Neural progenitor cell (in vitro differentiated cells): ENCODE measurements at regions not wholly inside any gene's neighbourhood (a gene's known extent, or its start where the extent isn't known, plus 50 kb on each side); places are given as distances from the start of the nearest gene placed in this dataset.

Source experiments
- DNase-seq: peaks from one replicate; pipeline ENCODE4 v3.0.0-alpha.2; 2016; ENCODE audit warnings: low spot score
- H2AFZ ChIP-seq: fragments of 200-600 bp; sonication (generic); replicated peaks from 2 replicates; pipeline ENCODE4 v1.6.1; 2016; ENCODE audit warnings: antibody characterized with exemption
- H3F3A ChIP-seq: fragments of 200-600 bp; sonication (generic); 2 replicates; pipeline ENCODE4 v1.6.1; 2016; ENCODE audit warnings: antibody characterized with exemption, low read depth
- H3K27ac ChIP-seq: fragments of 200-600 bp; sonication (generic); 2 replicates; pipeline ENCODE4 v1.5.1; 2016; ENCODE audit warnings: mild to moderate bottlenecking
- H3K27me3 ChIP-seq: fragments of 200-600 bp; sonication (generic); 2 replicates; pipeline ENCODE4 v1.6.1; 2016; ENCODE audit warnings: mild to moderate bottlenecking, moderate library complexity
- H3K36me3 ChIP-seq: fragments of 200-600 bp; sonication (generic); 2 replicates; pipeline ENCODE4 v1.5.1; 2016
- H3K4me1 ChIP-seq: fragments of 200-600 bp; sonication (generic); 2 replicates; pipeline ENCODE4 v1.6.1; 2016; ENCODE audit warnings: mixed run types
- H3K4me2 ChIP-seq: fragments of 200-600 bp; sonication (generic); 2 replicates; pipeline ENCODE4 v1.6.1; 2016
- H3K4me3 ChIP-seq: fragments of 200-600 bp; sonication (generic); 2 replicates; pipeline ENCODE4 v1.5.1; 2016
- H3K79me2 ChIP-seq: fragments of 200-600 bp; sonication (generic); 2 replicates; pipeline ENCODE4 v1.6.1; 2016; ENCODE audit warnings: low read depth
- H3K9ac ChIP-seq: fragments of 200-600 bp; sonication (generic); 2 replicates; pipeline ENCODE4 v1.6.1; 2016
- H3K9me3 ChIP-seq: fragments of 200-600 bp; sonication (generic); 2 replicates; pipeline ENCODE4 v1.5.1; 2016; ENCODE audit warnings: low read depth
- H4K20me1 ChIP-seq: fragments of 200-600 bp; sonication (generic); 2 replicates; pipeline ENCODE4 v1.6.1; 2016; ENCODE audit warnings: low read depth
- H3K27ac Mint-ChIP-seq: 3 replicates; pipeline ENCODE4 v1.8.0; 2021; ENCODE audit warnings: mixed read lengths
- H3K27me3 Mint-ChIP-seq: 2 replicates; pipeline ENCODE4 v1.8.0; 2022; ENCODE audit warnings: low read depth, mild to moderate bottlenecking, inconsistent platforms, moderate library complexity, mixed read lengths; ENCODE audit not compliant: insufficient read depth
- H3K36me3 Mint-ChIP-seq: 3 replicates; pipeline ENCODE4 v1.8.0; 2021; ENCODE audit warnings: mixed read lengths
- H3K4me1 Mint-ChIP-seq: 3 replicates; pipeline ENCODE4 v1.8.0; 2021; ENCODE audit warnings: mixed read lengths
- H3K4me3 Mint-ChIP-seq: 3 replicates; pipeline ENCODE4 v1.8.0; 2021; ENCODE audit warnings: mild to moderate bottlenecking, moderate library complexity, mixed read lengths
- H3K9me3 Mint-ChIP-seq: 3 replicates; pipeline ENCODE4 v1.8.0; 2020; ENCODE audit warnings: mixed read lengths
- CTCF ChIP-seq: fragments of 200-600 bp; sonication (generic); IDR thresholded peaks from 2 replicates; pipeline ENCODE4 v1.5.1; 2017; ENCODE audit warnings: antibody characterized with exemption, mild to moderate bottlenecking
- EZH2 ChIP-seq: fragments of 200-600 bp; sonication (generic); IDR thresholded peaks from 2 replicates; pipeline ENCODE4 v1.6.1; 2017; ENCODE audit warnings: antibody characterized with exemption, mild to moderate bottlenecking, moderate library complexity
- EZH2phosphoT487 ChIP-seq: fragments of 200-600 bp; sonication (generic); IDR thresholded peaks from 2 replicates; pipeline ENCODE4 v1.6.1; 2017; ENCODE audit warnings: antibody characterized with exemption

DNA sequence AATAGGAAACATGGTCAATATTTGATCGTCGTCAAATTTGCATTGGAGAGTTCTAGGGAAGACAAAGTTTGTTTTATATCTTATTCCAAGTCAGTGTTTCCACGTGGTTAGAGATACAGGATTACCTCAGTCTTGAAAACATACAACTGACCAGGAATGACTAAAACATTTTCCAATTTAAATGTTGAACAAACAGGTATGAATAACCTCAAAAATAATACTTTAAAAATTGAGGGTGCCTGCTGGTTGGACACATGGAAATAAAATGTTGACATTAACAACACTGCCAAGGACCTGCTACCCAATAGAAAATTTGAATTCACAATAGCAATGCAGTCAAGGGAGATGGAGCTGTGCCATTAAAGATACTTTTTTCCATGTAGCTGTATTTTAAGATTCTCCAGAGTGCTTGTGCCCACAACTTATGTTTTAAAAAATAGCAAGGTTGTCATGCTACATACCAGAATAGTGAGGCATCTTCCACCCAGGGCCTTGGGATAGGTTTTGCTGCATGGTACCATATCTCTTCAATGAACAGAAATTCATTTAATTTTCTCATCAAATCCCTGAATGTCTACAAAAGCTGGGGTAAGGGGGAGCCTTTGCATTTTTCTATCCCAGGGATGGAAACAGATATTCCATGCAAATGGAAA is 260.8 kb downstream of the EFNB2 start:
- peaks cover 26% of the 10 kb centered on the region for H3K4me1 ChIP-seq
- H4K20me1 ChIP-seq, result no peaks in the 10 kb centered on the region
- peaks cover 9% of the 10 kb centered on the region for H3K9me3 Mint-ChIP-seq
- no peak for DNase-seq
- H3K27me3 ChIP-seq, result no peaks in the 10 kb centered on the region
- H3K36me3 ChIP-seq, result no peaks in the 10 kb centered on the region
- peaks cover 31% of the 10 kb centered on the region for H3K4me1 Mint-ChIP-seq
- no peak overlapping the region for H3K27ac Mint-ChIP-seq
- no peak overlapping the region for H3K9ac ChIP-seq
- H3K79me2 ChIP-seq, result no peaks in the 10 kb centered on the region
- TF ChIP-seq EZH2 (no peak), CTCF (no peak), EZH2phosphoT487 (no peak)
- no peaks in the 10 kb centered on the region for H3K9me3 ChIP-seq
- H3K4me2 ChIP-seq, result no peak overlapping the region
- peaks cover 17% of the 10 kb centered on the region for H3F3A ChIP-seq
- no peaks in the 10 kb centered on the region for H3K36me3 Mint-ChIP-seq
- no peak overlapping the region for H3K4me3 Mint-ChIP-seq
- H2AFZ ChIP-seq, result no peak overlapping the region
- H3K27ac ChIP-seq, result no peak overlapping the region
- H3K4me3 ChIP-seq, result no peak overlapping the region
- peaks cover 8% of the 10 kb centered on the region for H3K27me3 Mint-ChIP-seq

- no peaks in the 10 kb centered on the region for H3K9me3 ChIP-seq
- H3F3A ChIP-seq, result no peaks in the 10 kb centered on the region
- Mint-ChIP-seq H3K36me3 (peaks cover 9% of the 10 kb centered on the region), H3K4me3 (no peak overlapping the region), H3K27ac (no peak overlapping the region), H3K27me3 (peaks cover 4% of the 10 kb centered on the region), H3K4me1 (peaks cover 8% of the 10 kb centered on the region), H3K9me3 (peaks cover 30% of the 10 kb centered on the region)
- H3K4me3 ChIP-seq, result no peak overlapping the region
- H3K36me3 ChIP-seq, result no peaks in the 10 kb centered on the region
- H3K9ac ChIP-seq, result no peak overlapping the region
- no peak for DNase-seq
- no peaks in the 10 kb centered on the region for H3K4me1 ChIP-seq
- no peak overlapping the region for H3K4me2 ChIP-seq
- no peaks in the 10 kb centered on the region for H4K20me1 ChIP-seq
- no peak for TF ChIP-seq EZH2
- TF ChIP-seq CTCF, result no peak
- no peak for TF ChIP-seq EZH2phosphoT487
- H3K27ac ChIP-seq, result no peak overlapping the region
- no peaks in the 10 kb centered on the region for H3K79me2 ChIP-seq
- no peak overlapping the region for H2AFZ ChIP-seq
- H3K27me3 ChIP-seq, result no peaks in the 10 kb centered on the region
These were observed 271.7 kb downstream of the EFNB2 start for GRCh38 chr13:106263801-106264200.

DNA sequence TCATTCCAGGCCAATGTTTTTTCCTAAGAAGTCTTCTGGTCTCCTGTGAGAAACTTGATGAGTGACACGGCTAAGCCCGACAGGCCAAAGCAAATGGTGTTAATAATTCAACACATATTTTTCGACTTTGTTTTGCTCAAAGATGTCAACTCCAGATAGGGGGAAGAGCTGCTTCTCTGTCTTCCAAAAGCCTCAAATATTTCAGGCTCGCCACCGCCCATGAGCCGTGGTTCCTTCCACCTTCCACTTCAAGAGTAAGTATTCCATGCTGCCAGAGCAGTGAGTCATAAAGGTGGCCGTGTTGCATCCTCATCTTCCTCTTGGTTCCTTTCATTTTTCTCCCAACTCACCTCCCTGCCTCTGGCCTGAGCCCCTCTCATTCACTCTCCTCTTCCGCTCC is 272.6 kb downstream of the EFNB2 start:
- Histone ChIP-seq H3K79me2 (no peaks in the 10 kb centered on the region), H3K4me1 (no peaks in the 10 kb centered on the region), H3K36me3 (no peaks in the 10 kb centered on the region), H3K27me3 (no peaks in the 10 kb centered on the region), H3F3A (no peaks in the 10 kb centered on the region), H3K9ac (no peak overlapping the region), H3K4me3 (no peak overlapping the region), H3K4me2 (no peak overlapping the region), H4K20me1 (no peaks in the 10 kb centered on the region), H3K27ac (no peak overlapping the region), H2AFZ (no peak overlapping the region), H3K9me3 (no peaks in the 10 kb centered on the region)
- no peak for DNase-seq
- Mint-ChIP-seq H3K36me3 (peaks cover 9% of the 10 kb centered on the region), H3K27me3 (peaks cover 4% of the 10 kb centered on the region), H3K4me1 (peaks cover 8% of the 10 kb centered on the region), H3K27ac (no peak overlapping the region), H3K4me3 (no peak overlapping the region), H3K9me3 (peaks cover 30% of the 10 kb centered on the region)
- no peak for TF ChIP-seq EZH2
- no peak for TF ChIP-seq CTCF
- no peak for TF ChIP-seq EZH2phosphoT487
